ENCODE measurements at regions not wholly inside any gene's neighbourhood (a gene's known extent, or its start where the extent isn't known, plus 50 kb on each side); places are given as distances from the start of the nearest gene placed in this dataset.

DNA sequence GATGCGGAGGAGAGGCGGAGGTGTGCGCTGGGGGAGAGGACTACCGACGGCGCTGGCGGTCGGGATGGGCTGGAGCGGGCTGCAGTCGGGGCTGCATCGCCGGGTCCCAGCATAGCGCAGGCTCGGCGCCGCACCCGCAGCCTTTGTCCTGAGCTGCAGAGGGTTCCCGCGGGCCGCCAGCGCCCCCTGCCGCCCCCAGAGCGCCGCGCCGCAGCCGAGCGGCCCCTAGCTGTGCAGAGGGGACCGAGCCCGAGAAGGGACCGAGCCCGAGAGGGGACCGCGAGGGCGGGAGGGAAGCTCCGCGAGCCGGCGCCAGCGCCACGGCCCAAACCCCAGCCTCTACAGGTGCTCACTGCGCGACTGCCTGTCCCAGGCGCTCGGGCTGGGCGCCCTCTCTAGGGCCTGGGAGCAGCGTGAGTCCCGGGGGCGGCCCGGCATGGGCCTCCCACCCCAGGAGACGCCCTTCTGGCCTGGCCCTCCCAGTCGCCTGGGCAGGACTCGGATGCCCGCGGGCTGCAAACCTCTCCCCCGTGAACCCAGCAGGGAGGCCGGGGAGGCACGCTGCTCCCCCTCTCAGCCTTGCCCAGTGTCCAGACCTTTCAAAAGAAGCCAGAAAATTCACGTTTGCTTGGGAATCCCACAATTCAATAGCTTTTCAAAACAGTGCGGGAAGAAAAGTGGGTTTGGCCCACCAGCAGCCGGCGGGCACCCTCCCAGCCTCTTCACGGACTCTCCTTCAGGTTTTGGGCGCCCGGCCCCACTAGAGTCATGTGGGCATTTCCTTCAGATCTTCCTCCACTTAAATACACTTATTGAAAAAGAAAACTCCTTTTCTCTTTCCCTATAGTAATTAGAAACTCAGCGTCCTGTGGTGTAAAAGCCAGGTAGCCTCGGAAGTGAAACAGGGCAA is 134.7 kb downstream of the TPRA1 start:
- H3K9me2 ChIP-seq (ENCODE audit: insufficient read depth): no peaks in the 10 kb centered on the region
- no peaks in the 10 kb centered on the region for H3K36me3 ChIP-seq (ENCODE audit: low read depth)
- no peaks in the 10 kb centered on the region for H4K20me1 ChIP-seq (ENCODE audit: insufficient read depth)
- peaks cover 60% of the 10 kb centered on the region for H3K27me3 ChIP-seq (ENCODE audit: insufficient read depth, low read depth)
- BruUV-seq (replicated peaks): no TSS peak
- H3K9me3 ChIP-seq (ENCODE audit: insufficient read depth, low read depth): no peaks in the 10 kb centered on the region
- intact Hi-C loops (cut with micrococcal nuclease; ENCODE audit: unreplicated experiment): loop anchor here (1.0 to 10.0 kb wide), 8 partner anchors 87 to 978 kb away; partner anchors contain the start of genes CHST13 and ZXDC
- H3K27ac ChIP-seq: no peak overlapping the region
- H3K4me1 ChIP-seq (replicated peaks; ENCODE audit: insufficient read depth): peaks cover 11% of the 10 kb centered on the region
- ChIA-PET CTCF (interaction anchor here (0.6 to 1.1 kb wide), 6 partner anchors 201 to 703 kb away, joined by 3 to 5 read pairs (median 3); no protein-coding TSS in a partner anchor), POLR2A (ENCODE audit: unreplicated experiment) (no interaction called here)
- no peaks in the 10 kb centered on the region for H3K79me2 ChIP-seq (ENCODE audit: low read depth)
- TF ChIP-seq EZH2 (IDR thresholded peaks at IDR 0.05; ENCODE audit: low read depth) (no peak), CTCF (conservative IDR thresholded peaks at IDR 0.05) (peak; percentile 82)
- H3F3A ChIP-seq (ENCODE audit: insufficient read depth, low read depth): no peaks in the 10 kb centered on the region
- H3K4me3 ChIP-seq: peak overlapping the region; percentile 39; the same call in 1 of the 2 replicates
- H3K4me2 ChIP-seq: peak overlapping the region; percentile 70
- H2AFZ ChIP-seq: no peak overlapping the region; the same call in 1 of the 2 replicates
- DNase-seq: peak in 1 of 2 experiments; percentile 90

GRCh38 chr3:127454968-127455367 is 135.6 kb downstream of the TPRA1 start:
- Histone ChIP-seq H2AFZ (no peak overlapping the region), H3K27ac (no peak overlapping the region)
- POLR2A ChIA-PET (ENCODE audit: unreplicated experiment): no interaction called here

More at GRCh38 chr3:127454968-127455367, 135.6 kb downstream of the TPRA1 start:
- CTCF ChIA-PET: interaction anchor here (0.9 kb wide), 1 partner anchor 702 kb away, joined by 3 read pairs; no protein-coding TSS in a partner anchor
- H3F3A ChIP-seq (ENCODE audit: insufficient read depth, low read depth): no peaks in the 10 kb centered on the region
- TF ChIP-seq CTCF (conservative IDR thresholded peaks at IDR 0.05): no peak
- TF ChIP-seq EZH2 (IDR thresholded peaks at IDR 0.05; ENCODE audit: low read depth): no peak
- peaks cover 11% of the 10 kb centered on the region for H3K4me1 ChIP-seq (replicated peaks; ENCODE audit: insufficient read depth)
- H3K9me2 ChIP-seq (ENCODE audit: insufficient read depth): no peaks in the 10 kb centered on the region
- H3K4me3 ChIP-seq: no peak overlapping the region
- H4K20me1 ChIP-seq (ENCODE audit: insufficient read depth): no peaks in the 10 kb centered on the region
- H3K27me3 ChIP-seq (ENCODE audit: insufficient read depth, low read depth): peaks cover 60% of the 10 kb centered on the region
- no peaks in the 10 kb centered on the region for H3K79me2 ChIP-seq (ENCODE audit: low read depth)
- H3K9me3 ChIP-seq (ENCODE audit: insufficient read depth, low read depth): no peaks in the 10 kb centered on the region
- intact Hi-C loops (cut with micrococcal nuclease; ENCODE audit: unreplicated experiment): loop anchor here (1.0 to 10.0 kb wide), 7 partner anchors 87 to 978 kb away; partner anchors contain the start of genes CHST13 and ZXDC
- H3K4me2 ChIP-seq: no peak overlapping the region
- H3K36me3 ChIP-seq (ENCODE audit: low read depth): no peaks in the 10 kb centered on the region
- BruUV-seq (replicated peaks): no TSS peak
- no peak for DNase-seq
